Effector memory CD8-positive, alpha-beta T cell (primary cell): ENCODE measurements at regions not wholly inside any gene's neighbourhood (a gene's known extent, or its start where the extent isn't known, plus 50 kb on each side); places are given as distances from the start of the nearest gene placed in this dataset.

Experiments used
- ATAC-seq: fragments of 150-1000 bp; cut with Tn5 transposase; replicated peaks from 2 replicates; pipeline ENCODE4 v1.10.0; 2021; ENCODE audit warnings: mild to moderate bottlenecking, moderate library complexity
- DNase-seq, 3 experiments: peaks; one replicate each; pipeline ENCODE4 v3.0.0; 2021
- H3K27ac Mint-ChIP-seq, 2 donors: one replicate each; pipeline ENCODE4 v1.8.0; 2022; ENCODE audit warnings: mild to moderate bottlenecking in 2 of 2, mixed read lengths in 2 of 2, moderate library complexity in 2 of 2
- H3K27me3 Mint-ChIP-seq, 2 donors: one replicate each; pipeline ENCODE4 v1.8.0; 2022; ENCODE audit warnings: mixed read lengths in 2 of 2
- H3K36me3 Mint-ChIP-seq: one replicate; pipeline ENCODE4 v1.8.0; 2022; ENCODE audit warnings: mild to moderate bottlenecking, moderate library complexity, mixed read lengths; ENCODE audit not compliant: insufficient read depth
- H3K4me1 Mint-ChIP-seq, 2 donors: one replicate each; pipeline ENCODE4 v1.8.0; 2022; ENCODE audit warnings: low read depth in 2 of 2, mixed read lengths in 2 of 2
- H3K4me3 Mint-ChIP-seq, 2 donors: one replicate each; pipeline ENCODE4 v1.8.0; 2022; ENCODE audit warnings: mild to moderate bottlenecking in 2 of 2, mixed read lengths in 2 of 2, moderate library complexity in 2 of 2
- H3K9me3 Mint-ChIP-seq, 2 donors: one replicate each; pipeline ENCODE4 v1.8.0; 2022; ENCODE audit warnings: mixed read lengths in 2 of 2

DNA sequence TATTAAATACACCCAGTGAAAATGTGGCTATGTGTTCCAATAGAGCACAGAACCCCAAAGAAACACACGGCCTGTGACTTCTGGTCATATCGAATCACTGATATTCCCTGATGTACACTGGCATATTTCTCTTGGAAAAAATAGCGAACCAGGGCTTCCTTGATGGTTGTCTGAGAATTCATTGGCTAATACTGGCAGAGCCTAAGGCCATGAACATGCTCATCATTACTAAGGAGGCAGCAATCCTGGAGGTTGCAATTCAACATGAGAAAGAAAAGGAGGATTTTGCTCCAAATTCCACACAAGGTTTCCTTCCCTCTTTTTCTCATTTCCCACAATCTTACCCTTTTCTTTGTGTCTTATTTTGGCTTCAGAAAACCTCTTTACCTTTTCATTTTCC, 212.9 kb upstream of the HMGA2 start:
- no peak overlapping the region for H3K27ac Mint-ChIP-seq
- H3K36me3 Mint-ChIP-seq = no peaks in the 10 kb centered on the region
- no peak for DNase-seq
- H3K4me3 Mint-ChIP-seq = no peak overlapping the region
- peaks cover 0 to 6% of the 10 kb centered on the region in 2 donors for H3K27me3 Mint-ChIP-seq
- ATAC-seq = no peak
- H3K9me3 Mint-ChIP-seq = no peaks in the 10 kb centered on the region
- no peaks in the 10 kb centered on the region for H3K4me1 Mint-ChIP-seq

DNA sequence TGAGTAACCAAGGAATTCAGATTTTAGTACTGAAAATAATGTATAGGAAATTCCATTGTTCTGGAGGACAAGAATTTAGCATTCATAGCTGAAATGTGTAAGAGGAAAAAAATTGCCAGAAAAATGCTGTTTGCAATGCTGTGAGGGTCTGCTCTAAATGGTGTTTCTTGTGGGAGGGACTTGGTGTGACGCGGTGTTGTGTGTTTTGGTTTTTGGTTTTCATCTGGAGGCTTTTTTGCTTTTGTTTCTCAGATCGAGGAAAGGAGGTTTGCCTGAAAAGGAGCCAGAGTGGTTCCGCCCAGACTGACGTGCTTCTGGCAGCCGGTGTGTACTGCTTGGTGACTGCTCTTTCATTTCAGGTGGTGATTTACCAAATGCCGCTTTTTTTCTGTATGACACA, 211.8 kb upstream of the HMGA2 start:
- Mint-ChIP-seq H3K27me3 (peaks cover 0 to 5% of the 10 kb centered on the region in 2 donors), H3K27ac (no peak overlapping the region), H3K4me1 (no peaks in the 10 kb centered on the region), H3K9me3 (no peaks in the 10 kb centered on the region), H3K4me3 (no peak overlapping the region), H3K36me3 (no peaks in the 10 kb centered on the region)
- ATAC-seq (no peak), DNase-seq (no peak)

DNA sequence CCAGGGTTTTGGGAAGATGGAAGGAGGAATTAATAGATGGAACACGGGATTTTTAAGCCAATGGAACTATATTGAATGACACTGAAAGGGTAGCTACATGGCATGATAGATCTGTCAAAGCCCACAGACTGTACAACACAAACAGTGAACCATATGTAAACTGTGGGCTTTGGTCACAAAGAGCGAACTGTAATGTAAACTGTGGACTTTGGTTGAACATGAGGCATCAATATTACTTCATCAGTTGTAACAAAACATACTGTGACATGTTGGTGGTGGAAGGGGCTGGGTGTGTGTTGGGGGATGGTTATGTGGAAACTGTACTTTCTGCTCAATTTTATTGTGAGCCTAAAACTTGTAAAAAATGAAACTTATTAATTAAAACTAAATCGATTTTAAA, 210.6 kb upstream of the HMGA2 start:
- Mint-ChIP-seq H3K4me3 (no peak overlapping the region), H3K36me3 (no peaks in the 10 kb centered on the region), H3K9me3 (no peaks in the 10 kb centered on the region), H3K4me1 (no peaks in the 10 kb centered on the region), H3K27me3 (peaks cover 0 to 13% of the 10 kb centered on the region in 2 donors), H3K27ac (no peak overlapping the region)
- DNase-seq = no peak
- no peak for ATAC-seq

DNA sequence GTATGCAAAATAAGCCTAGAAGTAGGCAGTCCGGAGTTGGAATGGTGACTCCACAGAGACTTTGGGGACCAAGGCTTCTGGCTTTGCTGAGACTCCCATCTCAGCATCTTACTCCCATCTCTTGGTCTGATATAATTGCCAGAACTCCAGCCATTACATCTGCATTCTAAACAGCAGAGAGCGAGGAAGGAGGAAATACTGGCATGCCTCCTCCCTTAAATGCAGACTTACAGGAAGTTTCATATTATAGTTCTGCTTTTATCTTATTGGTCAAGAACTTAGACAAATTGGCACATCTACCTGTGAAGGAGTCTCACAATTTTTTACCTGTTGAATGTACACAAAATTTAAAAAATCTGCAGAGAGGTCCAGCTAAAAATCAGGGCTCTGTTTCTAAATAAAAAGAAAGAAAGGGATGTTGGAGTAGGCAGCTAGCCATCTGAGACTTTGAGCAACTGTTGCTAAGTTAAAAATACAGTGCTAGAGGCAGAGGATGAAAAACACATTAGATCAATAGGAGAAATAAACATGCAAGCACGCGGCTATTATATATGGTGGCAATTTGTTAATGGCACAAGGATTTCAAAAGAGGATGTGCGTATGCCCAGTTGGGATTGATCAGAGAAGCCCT, 209.9 kb upstream of the HMGA2 start:
- Mint-ChIP-seq H3K4me3 (no peak overlapping the region), H3K9me3 (no peaks in the 10 kb centered on the region), H3K27ac (no peak overlapping the region), H3K36me3 (no peaks in the 10 kb centered on the region), H3K4me1 (no peaks in the 10 kb centered on the region), H3K27me3 (peaks cover 0 to 17% of the 10 kb centered on the region in 2 donors)
- ATAC-seq (no peak), DNase-seq (no peak)

DNA sequence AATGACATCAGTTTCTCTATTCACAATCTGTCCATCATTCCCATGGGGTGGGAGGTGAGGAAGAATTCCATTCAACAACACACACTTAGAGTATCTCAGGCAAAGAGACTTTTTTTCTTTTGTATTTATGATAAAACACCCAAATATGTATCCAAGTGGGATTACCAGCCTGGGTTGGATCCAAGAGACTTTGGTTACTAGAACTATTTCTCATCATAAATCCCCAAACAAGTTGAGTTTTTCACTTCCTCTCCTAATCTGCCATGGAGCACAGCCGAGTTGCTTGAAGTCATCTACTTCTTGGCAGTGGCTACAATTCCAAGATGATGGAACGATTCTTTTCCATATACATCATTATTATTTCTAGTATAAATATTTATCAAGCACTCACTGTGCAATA, 209.2 kb upstream of the HMGA2 start:
- ATAC-seq (no peak), DNase-seq (no peak)
- Mint-ChIP-seq H3K36me3 (no peaks in the 10 kb centered on the region), H3K4me3 (no peak overlapping the region), H3K9me3 (no peaks in the 10 kb centered on the region), H3K27ac (no peak overlapping the region), H3K27me3 (peaks cover 0 to 17% of the 10 kb centered on the region in 2 donors), H3K4me1 (no peaks in the 10 kb centered on the region)

DNA sequence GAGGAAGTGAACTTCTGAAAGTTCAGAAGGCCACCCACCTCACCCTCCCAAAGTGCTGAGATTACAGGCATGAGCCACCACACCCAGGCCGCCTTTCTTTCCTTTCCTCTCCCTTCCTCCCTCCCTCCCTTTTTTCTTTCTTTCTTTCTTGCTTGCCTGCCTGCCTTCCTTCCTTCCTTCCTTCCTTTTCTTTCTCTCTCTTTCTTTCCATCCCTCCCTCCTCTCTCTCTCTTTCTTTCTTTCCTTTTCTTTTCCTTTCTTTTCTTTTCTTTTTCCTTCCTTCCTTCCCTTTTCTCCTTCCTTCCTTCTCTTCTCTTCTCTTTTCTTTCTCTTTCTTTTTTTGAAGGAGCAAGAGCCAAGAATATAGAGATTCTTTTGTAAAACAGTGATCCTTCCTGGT, 208.3 kb upstream of the HMGA2 start:
- Mint-ChIP-seq H3K4me1 (no peaks in the 10 kb centered on the region), H3K9me3 (no peaks in the 10 kb centered on the region), H3K27ac (no peak overlapping the region), H3K36me3 (no peaks in the 10 kb centered on the region), H3K27me3 (peaks cover 0 to 17% of the 10 kb centered on the region in 2 donors), H3K4me3 (no peak overlapping the region)
- no peak for DNase-seq
- no peak for ATAC-seq

DNA sequence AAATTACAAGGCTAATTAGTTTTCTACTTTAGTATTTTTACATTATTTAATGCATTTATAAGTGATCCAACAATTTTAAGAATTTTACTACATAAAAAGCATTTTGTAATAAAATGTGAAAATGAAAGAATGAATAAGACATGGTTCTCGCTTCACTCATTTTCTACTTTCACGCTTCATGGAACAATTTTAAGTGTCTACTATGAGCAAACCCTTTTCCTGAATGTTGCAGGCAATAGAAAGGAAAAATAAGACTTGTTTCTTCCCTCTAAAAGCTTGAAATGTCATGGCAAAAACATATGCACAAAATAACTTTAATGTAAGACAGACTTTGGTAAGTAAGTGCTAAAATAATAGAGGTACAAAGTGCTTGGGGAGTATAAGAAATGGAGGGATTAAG, 205.7 kb upstream of the HMGA2 start:
- Mint-ChIP-seq H3K4me1 (no peaks in the 10 kb centered on the region), H3K36me3 (no peaks in the 10 kb centered on the region), H3K9me3 (no peaks in the 10 kb centered on the region), H3K4me3 (no peak overlapping the region), H3K27ac (no peak overlapping the region), H3K27me3 (peaks cover 0 to 17% of the 10 kb centered on the region in 2 donors)
- DNase-seq = no peak
- ATAC-seq = no peak

DNA sequence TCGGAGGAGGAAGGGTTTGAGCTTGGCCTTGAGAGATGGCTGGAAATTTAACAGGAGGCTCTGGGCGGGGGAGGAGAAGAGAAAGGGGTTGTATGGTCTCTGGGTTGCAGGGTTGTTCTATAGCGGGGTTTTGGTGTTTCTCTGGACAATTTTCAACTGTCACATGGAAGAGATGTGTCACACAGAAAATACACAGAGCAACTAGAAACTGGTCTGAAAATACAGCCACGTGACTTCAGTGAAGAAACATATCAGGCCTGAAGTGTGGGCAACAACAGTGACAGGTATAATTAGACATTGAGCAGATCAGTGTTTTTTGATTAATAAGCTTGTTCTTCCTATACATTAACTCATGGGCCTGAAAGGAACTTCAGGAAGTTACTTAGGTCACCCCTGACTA, 205.3 kb upstream of the HMGA2 start:
- ATAC-seq = no peak
- no peak overlapping the region for H3K27ac Mint-ChIP-seq
- DNase-seq = no peak
- H3K4me1 Mint-ChIP-seq = no peaks in the 10 kb centered on the region
- peaks cover 0 to 17% of the 10 kb centered on the region in 2 donors for H3K27me3 Mint-ChIP-seq
- H3K4me3 Mint-ChIP-seq = no peak overlapping the region
- no peaks in the 10 kb centered on the region for H3K36me3 Mint-ChIP-seq
- no peaks in the 10 kb centered on the region for H3K9me3 Mint-ChIP-seq

DNA sequence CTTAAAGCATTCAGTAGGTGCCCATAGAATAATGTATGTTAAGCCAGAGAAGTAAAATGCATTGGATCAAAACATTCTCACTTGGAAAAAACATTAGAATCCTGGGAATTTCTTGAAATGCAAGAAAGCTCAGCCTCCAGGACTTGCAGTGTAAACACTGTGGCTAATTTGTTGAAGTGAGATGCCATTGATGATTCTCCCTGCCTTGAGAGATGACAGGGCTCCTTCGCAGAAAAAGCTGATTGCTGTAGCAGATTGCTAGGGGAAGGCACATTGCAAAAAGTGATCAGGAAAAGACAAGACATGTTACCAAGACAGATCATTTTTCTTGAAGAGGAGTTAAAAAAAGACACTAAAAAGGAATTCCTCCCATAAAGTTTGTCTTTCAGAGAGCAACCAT, 204.2 kb upstream of the HMGA2 start:
- Mint-ChIP-seq H3K27me3 (peaks cover 0 to 17% of the 10 kb centered on the region in 2 donors), H3K4me3 (no peak overlapping the region)

DNA sequence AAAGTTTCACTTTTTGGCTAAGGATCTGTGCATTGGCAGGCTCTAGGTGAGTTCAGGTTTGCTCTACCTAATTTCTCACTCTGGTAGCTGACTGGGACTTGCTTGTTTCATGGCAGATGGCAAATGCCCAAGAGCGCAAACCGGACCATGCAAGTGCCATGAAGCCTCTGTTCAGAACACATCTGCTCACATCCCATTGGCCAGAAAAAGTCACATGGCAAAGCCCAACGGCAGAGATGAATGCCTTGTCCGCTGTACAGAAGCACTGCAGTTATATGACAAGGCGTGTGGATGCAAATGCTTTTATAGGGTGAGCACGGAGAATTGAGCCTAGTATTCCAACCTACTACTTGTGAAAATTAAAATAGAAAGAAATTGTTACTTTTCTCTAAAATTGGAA, 202.2 kb upstream of the HMGA2 start:
- H3K9me3 Mint-ChIP-seq = no peaks in the 10 kb centered on the region
- H3K4me1 Mint-ChIP-seq = no peaks in the 10 kb centered on the region
- H3K4me3 Mint-ChIP-seq = no peak overlapping the region
- no peak overlapping the region for H3K27ac Mint-ChIP-seq
- no peak for DNase-seq
- peaks cover 0 to 12% of the 10 kb centered on the region in 2 donors for H3K27me3 Mint-ChIP-seq
- ATAC-seq = no peak
- no peaks in the 10 kb centered on the region for H3K36me3 Mint-ChIP-seq

More for the DNA sequence above, 204.2 kb upstream of the HMGA2 start:
- no peak for DNase-seq
- Mint-ChIP-seq H3K27ac (no peak overlapping the region), H3K4me1 (no peaks in the 10 kb centered on the region), H3K36me3 (no peaks in the 10 kb centered on the region), H3K9me3 (no peaks in the 10 kb centered on the region)
- ATAC-seq = no peak

DNA sequence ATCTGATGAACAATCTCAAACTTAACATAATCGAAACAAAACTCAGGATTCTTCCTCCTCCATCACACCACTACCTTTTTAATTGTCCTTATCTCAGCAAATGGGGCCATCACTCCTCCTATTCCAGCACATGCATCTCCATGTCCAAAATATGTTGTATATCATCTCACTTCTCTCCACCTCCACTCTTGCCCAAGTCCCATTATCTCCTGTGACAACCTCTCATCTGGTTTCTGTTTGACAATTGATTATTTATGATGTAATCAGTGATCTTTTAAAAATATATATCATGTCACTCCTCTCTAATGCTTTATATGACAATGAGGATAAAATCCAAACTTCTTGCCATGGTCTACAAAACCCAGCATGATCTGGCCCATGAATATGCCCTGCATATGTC, 200.8 kb upstream of the HMGA2 start:
- Mint-ChIP-seq H3K36me3 (no peaks in the 10 kb centered on the region), H3K4me1 (no peaks in the 10 kb centered on the region), H3K4me3 (no peak overlapping the region), H3K27me3 (peaks cover 0 to 6% of the 10 kb centered on the region in 2 donors), H3K27ac (no peak overlapping the region), H3K9me3 (no peaks in the 10 kb centered on the region)
- no peak for DNase-seq
- ATAC-seq = no peak

DNA sequence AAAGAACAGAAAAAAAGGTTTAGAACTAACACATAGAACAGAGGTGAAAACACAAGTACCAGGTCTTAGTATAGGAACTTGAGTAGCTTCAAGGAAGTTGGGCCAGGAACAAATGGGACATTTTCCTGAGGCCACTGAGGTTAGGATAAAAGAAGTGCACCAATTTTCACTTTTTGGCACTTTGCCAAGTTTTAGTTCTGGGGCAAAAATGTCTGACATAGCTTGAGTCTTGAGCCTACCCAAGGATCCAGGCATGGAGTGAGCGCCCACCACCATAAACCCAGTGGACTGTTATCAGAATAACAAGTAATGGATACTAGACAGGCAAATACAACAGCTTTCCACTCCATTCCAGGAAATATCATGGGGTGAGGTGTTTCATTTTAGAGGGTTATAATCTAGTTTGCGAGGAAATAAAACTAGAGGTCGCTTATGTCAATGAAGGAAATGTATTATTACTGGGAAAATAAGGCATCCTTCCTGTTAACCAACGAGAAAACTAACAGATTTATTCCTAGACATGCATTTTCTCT, 199.7 kb upstream of the HMGA2 start:
- Mint-ChIP-seq H3K36me3 (no peaks in the 10 kb centered on the region), H3K4me1 (no peaks in the 10 kb centered on the region), H3K9me3 (no peaks in the 10 kb centered on the region), H3K27me3 (no peaks in the 10 kb centered on the region), H3K4me3 (no peak overlapping the region), H3K27ac (no peak overlapping the region)
- no peak for DNase-seq
- ATAC-seq = no peak

DNA sequence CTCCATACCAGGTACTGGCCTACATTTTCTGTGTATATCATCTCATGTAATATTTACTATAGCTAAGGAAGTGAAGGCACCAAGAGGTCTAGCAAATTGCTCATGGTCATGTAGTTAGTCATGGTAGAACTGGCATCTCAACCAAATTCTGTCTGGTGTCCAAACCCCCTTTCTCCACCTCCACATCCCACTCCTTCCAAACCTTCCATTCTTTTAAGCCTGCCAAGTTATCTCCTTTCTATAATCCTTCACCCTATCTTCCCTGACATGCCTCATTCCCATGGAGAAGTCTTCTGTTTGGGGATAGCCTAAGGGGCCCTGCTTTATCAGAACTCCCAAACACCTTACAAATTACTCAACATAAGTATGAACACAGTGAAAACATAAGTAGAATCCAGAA, 196.2 kb upstream of the HMGA2 start:
- Mint-ChIP-seq H3K27ac (no peak overlapping the region), H3K4me3 (no peak overlapping the region), H3K36me3 (no peaks in the 10 kb centered on the region), H3K27me3 (no peaks in the 10 kb centered on the region), H3K4me1 (no peaks in the 10 kb centered on the region), H3K9me3 (no peaks in the 10 kb centered on the region)
- ATAC-seq (no peak), DNase-seq (no peak)

DNA sequence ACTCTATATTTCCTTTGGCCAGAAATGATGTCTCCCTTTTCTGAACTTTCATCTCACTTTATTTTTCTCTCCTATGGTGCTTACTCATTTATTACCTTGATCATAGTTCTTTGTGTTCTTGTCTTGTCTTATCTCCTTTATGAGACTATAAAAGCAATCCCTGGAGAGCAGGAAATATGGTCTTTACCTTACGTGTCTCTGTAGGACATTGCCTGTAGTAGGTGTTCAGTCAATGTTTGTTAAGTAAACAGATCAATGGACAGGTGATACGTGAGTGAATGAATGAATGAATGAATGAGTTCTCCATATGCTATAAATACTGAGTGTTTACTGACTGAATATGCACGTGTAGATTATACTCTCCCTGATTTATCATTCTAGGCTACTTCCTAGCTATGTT, 193.7 kb upstream of the HMGA2 start:
- DNase-seq (no peak), ATAC-seq (no peak)
- H3K4me1 Mint-ChIP-seq = no peaks in the 10 kb centered on the region
- no peak overlapping the region for H3K27ac Mint-ChIP-seq
- H3K9me3 Mint-ChIP-seq = no peaks in the 10 kb centered on the region
- no peak overlapping the region for H3K4me3 Mint-ChIP-seq
- no peaks in the 10 kb centered on the region for H3K27me3 Mint-ChIP-seq
- no peaks in the 10 kb centered on the region for H3K36me3 Mint-ChIP-seq
